ENCODE measurements at regions not wholly inside any gene's neighbourhood (a gene's known extent, or its start where the extent isn't known, plus 50 kb on each side); places are given as distances from the start of the nearest gene placed in this dataset.
A peak's percentile ranks its signal among the peaks of the same experiment; 100 is the strongest.

- DNase-seq (ENCODE audit: low spot score) = no peak
- H3K27ac ChIP-seq = no peak overlapping the region
- no peak for TF ChIP-seq CTCF (conservative IDR thresholded peaks at IDR 0.05; ENCODE audit: low read depth)
- POLR2A ChIA-PET (ENCODE audit: low non-redundant PET) = no interaction called here
- CTCF ChIA-PET = no interaction called here
Observed at GRCh38 chr11:130574740-130575139, 126.3 kb downstream of the ADAMTS15 start.

- no peak overlapping the region for H3K27ac ChIP-seq
- no peak for TF ChIP-seq CTCF (conservative IDR thresholded peaks at IDR 0.05; ENCODE audit: low read depth)
- DNase-seq (ENCODE audit: low spot score) = no peak
- CTCF ChIA-PET = interaction anchor here (0.5 kb wide), 1 partner anchor 68 kb away, joined by 3 read pairs; no protein-coding TSS in a partner anchor
- POLR2A ChIA-PET (ENCODE audit: low non-redundant PET) = no interaction called here
Observed at GRCh38 chr11:130576146-130576545, 127.7 kb downstream of the ADAMTS15 start.

- no peak for DNase-seq (ENCODE audit: low spot score)
- CTCF ChIA-PET = interaction anchor here (0.6 to 0.7 kb wide), 2 partner anchors 9 to 15 kb away, joined by 3 to 4 read pairs; no protein-coding TSS in a partner anchor
- TF ChIP-seq CTCF (conservative IDR thresholded peaks at IDR 0.05; ENCODE audit: low read depth) = no peak
- H3K27ac ChIP-seq = peak overlapping the region; percentile 13; the same call in 1 of the 2 replicates
- POLR2A ChIA-PET (ENCODE audit: low non-redundant PET) = no interaction called here
Observed at GRCh38 chr11:130578738-130579368, 130.4 kb downstream of the ADAMTS15 start.

- H3K27ac ChIP-seq = peak overlapping the region; percentile 83
- TF ChIP-seq CTCF (conservative IDR thresholded peaks at IDR 0.05; ENCODE audit: low read depth) = no peak
- DNase-seq (ENCODE audit: low spot score) = peak; percentile 93
- ChIA-PET CTCF (no interaction called here), POLR2A (ENCODE audit: low non-redundant PET) (no interaction called here)
Observed at GRCh38 chr11:130580372-130580771, 131.9 kb downstream of the ADAMTS15 start.

GRCh38 chr11:130580891-130581492 lies 132.5 kb downstream of the ADAMTS15 start:
- peak; percentile 54 for DNase-seq (ENCODE audit: low spot score)
- peak overlapping the region; percentile 83 for H3K27ac ChIP-seq
- POLR2A ChIA-PET (ENCODE audit: low non-redundant PET) = no interaction called here
- CTCF ChIA-PET = no interaction called here
- TF ChIP-seq CTCF (conservative IDR thresholded peaks at IDR 0.05; ENCODE audit: low read depth) = no peak

GRCh38 chr11:130581646-130582045 lies 133.2 kb downstream of the ADAMTS15 start:
- no peak for TF ChIP-seq CTCF (conservative IDR thresholded peaks at IDR 0.05; ENCODE audit: low read depth)
- CTCF ChIA-PET = no interaction called here
- POLR2A ChIA-PET (ENCODE audit: low non-redundant PET) = no interaction called here
- H3K27ac ChIP-seq = no peak overlapping the region
- DNase-seq (ENCODE audit: low spot score) = no peak

All from RWPE1 (cell line).